ENCODE measurements at regions not wholly inside any gene's neighbourhood (a gene's known extent, or its start where the extent isn't known, plus 50 kb on each side); places are given as distances from the start of the nearest gene placed in this dataset.

DNA sequence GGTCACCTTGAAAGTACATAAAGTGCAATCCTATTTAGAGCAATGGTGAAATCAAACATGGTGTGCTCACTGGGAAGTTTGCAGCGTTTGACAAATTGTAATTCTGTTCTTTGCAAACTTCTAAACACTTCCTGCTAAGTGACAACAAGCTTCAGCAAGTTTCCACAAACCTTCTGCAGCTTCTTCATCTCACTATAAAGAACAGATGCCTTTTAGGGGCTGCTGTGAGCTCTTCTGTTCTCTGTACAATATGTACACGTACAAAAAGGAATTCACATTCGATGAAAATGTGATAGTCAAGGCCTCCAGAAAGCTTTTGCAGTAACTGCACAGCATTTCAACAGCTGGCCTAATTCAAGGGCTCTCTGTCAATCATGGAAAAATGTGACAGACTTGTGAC, 543.1 kb downstream of the CETN3 start:
- H3K4me3 ChIP-seq, result no peak overlapping the region
- no peaks in the 10 kb centered on the region for H3K36me3 ChIP-seq (ENCODE audit: control insufficient read depth in 4 of 4, insufficient read depth in 4 of 4, low read length in 4 of 4)
- TF ChIP-seq, protein P1, sequence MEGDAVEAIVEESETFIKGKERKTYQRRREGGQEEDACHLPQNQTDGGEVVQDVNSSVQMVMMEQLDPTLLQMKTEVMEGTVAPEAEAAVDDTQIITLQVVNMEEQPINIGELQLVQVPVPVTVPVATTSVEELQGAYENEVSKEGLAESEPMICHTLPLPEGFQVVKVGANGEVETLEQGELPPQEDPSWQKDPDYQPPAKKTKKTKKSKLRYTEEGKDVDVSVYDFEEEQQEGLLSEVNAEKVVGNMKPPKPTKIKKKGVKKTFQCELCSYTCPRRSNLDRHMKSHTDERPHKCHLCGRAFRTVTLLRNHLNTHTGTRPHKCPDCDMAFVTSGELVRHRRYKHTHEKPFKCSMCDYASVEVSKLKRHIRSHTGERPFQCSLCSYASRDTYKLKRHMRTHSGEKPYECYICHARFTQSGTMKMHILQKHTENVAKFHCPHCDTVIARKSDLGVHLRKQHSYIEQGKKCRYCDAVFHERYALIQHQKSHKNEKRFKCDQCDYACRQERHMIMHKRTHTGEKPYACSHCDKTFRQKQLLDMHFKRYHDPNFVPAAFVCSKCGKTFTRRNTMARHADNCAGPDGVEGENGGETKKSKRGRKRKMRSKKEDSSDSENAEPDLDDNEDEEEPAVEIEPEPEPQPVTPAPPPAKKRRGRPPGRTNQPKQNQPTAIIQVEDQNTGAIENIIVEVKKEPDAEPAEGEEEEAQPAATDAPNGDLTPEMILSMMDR (IDR thresholded peaks at IDR 0.05; ENCODE audit: control extremely low read depth, extremely low read depth), result no peak
- ATAC-seq (ENCODE audit: insufficient read depth, low FRiP score) (no peak), DNase-seq (no peak)
- no peaks in the 10 kb centered on the region for H3K9me3 ChIP-seq (ENCODE audit: control insufficient read depth in 4 of 4, insufficient read depth in 3 of 4, low read length in 3 of 4)
- no peaks in the 10 kb centered on the region for H3K4me1 ChIP-seq (ENCODE audit: control insufficient read depth in 5 of 5, insufficient read depth in 5 of 5, low read length in 5 of 5)
- H3K27ac ChIP-seq (ENCODE audit: low read depth in 1 of 2, low read length in 1 of 2), result no peak overlapping the region
- 78 to 86% methylated on average over 3 of the region's 3 CpGs for WGBS, 2 donors
- no peak overlapping the region for H3K9ac ChIP-seq (ENCODE audit: insufficient read depth in 1 of 2, low read length in 2 of 2)
- H3K27me3 ChIP-seq (ENCODE audit: control insufficient read depth in 3 of 3, insufficient read depth in 3 of 3, low read length in 2 of 3), result no peaks in the 10 kb centered on the region

DNA sequence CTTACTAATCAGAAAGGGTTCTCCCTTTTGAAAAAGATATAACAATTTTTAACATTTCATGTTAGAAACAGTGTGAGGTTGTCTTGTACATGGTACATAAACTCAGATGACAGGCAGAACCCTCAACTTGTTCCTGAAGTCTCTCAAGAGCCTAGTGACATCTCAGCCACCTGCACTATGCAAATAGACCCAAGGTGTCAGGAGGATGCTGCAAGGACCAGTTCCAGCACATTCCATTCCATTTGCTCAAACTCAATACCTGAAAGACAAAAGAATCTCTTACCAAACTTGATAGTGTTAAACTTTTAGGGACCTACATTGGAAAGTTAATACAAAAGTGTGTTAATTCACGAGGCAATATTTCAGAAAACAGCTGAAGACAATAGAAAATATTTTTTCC, 544.6 kb downstream of the CETN3 start:
- TF ChIP-seq, protein P1 (IDR thresholded peaks at IDR 0.05; ENCODE audit: control extremely low read depth, extremely low read depth), result no peak
- no peaks in the 10 kb centered on the region for H3K27me3 ChIP-seq (ENCODE audit: control insufficient read depth in 3 of 3, insufficient read depth in 3 of 3, low read length in 2 of 3)
- no peak overlapping the region for H3K9ac ChIP-seq (ENCODE audit: insufficient read depth in 1 of 2, low read length in 2 of 2)
- no peaks in the 10 kb centered on the region for H3K36me3 ChIP-seq (ENCODE audit: control insufficient read depth in 4 of 4, insufficient read depth in 4 of 4, low read length in 4 of 4)
- H3K27ac ChIP-seq (ENCODE audit: low read depth in 1 of 2, low read length in 1 of 2), result no peak overlapping the region
- no peaks in the 10 kb centered on the region for H3K9me3 ChIP-seq (ENCODE audit: control insufficient read depth in 4 of 4, insufficient read depth in 3 of 4, low read length in 3 of 4)
- 84 to 95% methylated on average over 1 of the region's 1 CpG for WGBS, 2 donors
- ATAC-seq (ENCODE audit: insufficient read depth, low FRiP score), result no peak
- DNase-seq, result no peak
- no peaks in the 10 kb centered on the region for H3K4me1 ChIP-seq (ENCODE audit: control insufficient read depth in 5 of 5, insufficient read depth in 5 of 5, low read length in 5 of 5)
- H3K4me3 ChIP-seq, result no peak overlapping the region

DNA sequence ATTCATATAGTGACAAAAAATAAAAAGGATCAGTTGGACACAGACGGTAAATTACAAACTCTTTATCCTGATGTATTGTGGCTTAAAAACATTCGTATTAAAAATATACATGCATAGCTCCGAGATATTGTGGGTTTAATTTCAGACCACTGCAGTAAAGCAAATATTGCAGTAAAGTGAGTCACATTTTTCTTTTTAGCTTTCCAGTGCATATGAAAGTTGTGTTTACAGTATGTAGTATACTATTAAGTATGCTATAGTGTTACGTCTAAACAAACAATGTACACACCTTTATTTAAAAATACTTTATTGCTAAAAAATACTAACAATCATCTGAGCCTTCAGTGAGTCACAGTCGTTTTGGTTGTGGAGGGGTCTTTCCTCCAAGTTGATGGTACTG, 551.8 kb downstream of the CETN3 start:
- DNase-seq (no peak), ATAC-seq (ENCODE audit: insufficient read depth, low FRiP score) (no peak)
- H3K27ac ChIP-seq (ENCODE audit: low read depth in 1 of 2, low read length in 1 of 2), result no peak overlapping the region
- H3K27me3 ChIP-seq (ENCODE audit: control insufficient read depth in 3 of 3, insufficient read depth in 3 of 3, low read length in 2 of 3), result no peaks in the 10 kb centered on the region
- TF ChIP-seq, protein P1 (IDR thresholded peaks at IDR 0.05; ENCODE audit: control extremely low read depth, extremely low read depth), result no peak
- H3K4me3 ChIP-seq, result no peak overlapping the region
- WGBS, 2 donors, result 89 to 91% methylated on average over 5 of the region's 5 CpGs
- no peaks in the 10 kb centered on the region for H3K4me1 ChIP-seq (ENCODE audit: control insufficient read depth in 5 of 5, insufficient read depth in 5 of 5, low read length in 5 of 5)
- no peaks in the 10 kb centered on the region for H3K36me3 ChIP-seq (ENCODE audit: control insufficient read depth in 4 of 4, insufficient read depth in 4 of 4, low read length in 4 of 4)
- H3K9me3 ChIP-seq (ENCODE audit: control insufficient read depth in 4 of 4, insufficient read depth in 3 of 4, low read length in 3 of 4), result peaks cover 0 to 6% (median 0%) of the 10 kb centered on the region in 4 donors
- H3K9ac ChIP-seq (ENCODE audit: insufficient read depth in 1 of 2, low read length in 2 of 2), result no peak overlapping the region

DNA sequence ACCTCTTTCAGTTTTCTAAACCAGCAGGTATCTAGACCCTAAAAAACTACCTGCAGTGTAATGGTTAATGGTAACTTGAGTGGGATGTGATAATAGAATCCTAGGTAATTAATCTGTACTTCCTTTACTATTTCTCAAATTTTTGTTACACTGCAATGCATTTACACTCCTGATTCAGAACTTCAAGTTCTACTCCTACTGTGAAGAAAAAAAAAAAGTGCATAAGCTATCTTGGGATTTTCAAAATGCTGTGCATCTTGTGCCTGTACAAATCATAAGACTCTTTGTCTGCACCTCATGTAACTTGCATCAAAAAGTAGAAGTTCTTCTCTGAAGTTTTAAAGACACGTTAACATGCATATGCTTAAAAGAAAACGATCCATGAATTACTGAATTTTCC, 554.1 kb downstream of the CETN3 start:
- ATAC-seq (ENCODE audit: insufficient read depth, low FRiP score) (no peak), DNase-seq (no peak)
- H3K9me3 ChIP-seq (ENCODE audit: control insufficient read depth in 4 of 4, insufficient read depth in 3 of 4, low read length in 3 of 4), result peaks cover 0 to 6% (median 0%) of the 10 kb centered on the region in 4 donors
- TF ChIP-seq, protein P1 (IDR thresholded peaks at IDR 0.05; ENCODE audit: control extremely low read depth, extremely low read depth), result no peak
- H3K36me3 ChIP-seq (ENCODE audit: control insufficient read depth in 4 of 4, insufficient read depth in 4 of 4, low read length in 4 of 4), result no peaks in the 10 kb centered on the region
- WGBS, 2 donors, result 93 to 97% methylated on average over 2 of the region's 2 CpGs
- H3K9ac ChIP-seq (ENCODE audit: insufficient read depth in 1 of 2, low read length in 2 of 2), result no peak overlapping the region
- H3K27me3 ChIP-seq (ENCODE audit: control insufficient read depth in 3 of 3, insufficient read depth in 3 of 3, low read length in 2 of 3), result no peaks in the 10 kb centered on the region
- no peak overlapping the region for H3K4me3 ChIP-seq
- H3K4me1 ChIP-seq (ENCODE audit: control insufficient read depth in 5 of 5, insufficient read depth in 5 of 5, low read length in 5 of 5), result no peaks in the 10 kb centered on the region
- H3K27ac ChIP-seq (ENCODE audit: low read depth in 1 of 2, low read length in 1 of 2), result no peak overlapping the region

Measured in lung (tissue), 11 donors.